Mesenchymal stem cell (in vitro differentiated cells and primary cell): ENCODE measurements at regions not wholly inside any gene's neighbourhood (a gene's known extent, or its start where the extent isn't known, plus 50 kb on each side); places are given as distances from the start of the nearest gene placed in this dataset.

Source experiments
- DNase-seq: peaks from one replicate; pipeline ENCODE4 v3.0.0-alpha.2; 2013
- H2AFZ ChIP-seq: one replicate; pipeline ENCODE4 v1.6.1; 2013; ENCODE audit warnings: low read depth, mild to moderate bottlenecking, control low read depth, inconsistent platforms, low read length, moderate library complexity
- H2AK5ac ChIP-seq: 2 replicates; pipeline ENCODE4 v1.6.1; 2013; ENCODE audit warnings: low read length, moderate library complexity, mild to moderate bottlenecking, inconsistent platforms; ENCODE audit not compliant: severe bottlenecking
- H2BK120ac ChIP-seq: one replicate; pipeline ENCODE4 v1.6.1; 2013; ENCODE audit warnings: low read depth, mild to moderate bottlenecking, inconsistent platforms, low read length, moderate library complexity
- H2BK12ac ChIP-seq, 2 experiments: one replicate each; pipeline ENCODE4 v1.6.1; 2013; ENCODE audit warnings: inconsistent platforms in 2 of 2, low read length in 2 of 2, mild to moderate bottlenecking in 2 of 2, moderate library complexity in 2 of 2, control low read depth in 1 of 2
- H2BK15ac ChIP-seq: one replicate; pipeline ENCODE4 v1.6.1; 2013; ENCODE audit warnings: mild to moderate bottlenecking, low read depth, inconsistent platforms; ENCODE audit not compliant: poor library complexity, severe bottlenecking
- H2BK5ac ChIP-seq: 2 replicates; pipeline ENCODE4 v1.6.1; 2013; ENCODE audit warnings: low read depth, mild to moderate bottlenecking, low read length, control low read depth, inconsistent platforms; ENCODE audit not compliant: poor library complexity, severe bottlenecking
- H3K14ac ChIP-seq, 2 experiments: one replicate each; pipeline ENCODE4 v1.6.1; 2013; ENCODE audit warnings: inconsistent platforms in 2 of 2, low read length in 2 of 2, control low read depth in 1 of 2, mild to moderate bottlenecking in 1 of 2, moderate library complexity in 1 of 2
- H3K18ac ChIP-seq, 2 experiments: one replicate each; pipeline ENCODE4 v1.6.1; 2013; ENCODE audit warnings: inconsistent platforms in 2 of 2, low read length in 2 of 2, control low read depth in 1 of 2, low read depth in 1 of 2, mild to moderate bottlenecking in 1 of 2
- H3K23ac ChIP-seq, 2 experiments: one replicate each; pipeline ENCODE4 v1.6.1; 2013; ENCODE audit warnings: inconsistent platforms in 2 of 2, low read length in 2 of 2, mild to moderate bottlenecking in 2 of 2, moderate library complexity in 2 of 2, control low read depth in 1 of 2
- H3K27ac ChIP-seq: 2 replicates; pipeline ENCODE4 v1.5.1; 2013; ENCODE audit warnings: mild to moderate bottlenecking, moderate library complexity, low read length, control low read depth, inconsistent platforms; ENCODE audit not compliant: poor library complexity, severe bottlenecking
- H3K27me3 ChIP-seq, 2 experiments: 2 replicates each; pipeline versions ENCODE4 v1.6.1 to v1.7.0; 2013; ENCODE audit warnings: low read length in 2 of 2, mild to moderate bottlenecking in 2 of 2, moderate library complexity in 2 of 2, control low read depth in 1 of 2, inconsistent platforms in 1 of 2; ENCODE audit not compliant: control insufficient read depth in 1 of 2, insufficient read depth in 1 of 2
- H3K36me3 ChIP-seq, 2 experiments: 2 replicates each; pipeline versions ENCODE4 v1.6.1 to v1.7.0; 2013; ENCODE audit warnings: low read length in 2 of 2, control low read depth in 1 of 2, inconsistent platforms in 1 of 2, low read depth in 1 of 2, mild to moderate bottlenecking in 1 of 2; ENCODE audit not compliant: insufficient read depth in 2 of 2, control insufficient read depth in 1 of 2
- H3K4ac ChIP-seq, 2 experiments: one replicate each; pipeline ENCODE4 v1.6.1; 2013; ENCODE audit warnings: inconsistent platforms in 2 of 2, low read length in 2 of 2, mild to moderate bottlenecking in 2 of 2, moderate library complexity in 2 of 2, control low read depth in 1 of 2, low read depth in 1 of 2
- H3K4me1 ChIP-seq: 2 replicates; pipeline ENCODE4 v1.6.1; 2013; ENCODE audit warnings: low read depth, low read length, control low read depth; ENCODE audit not compliant: control insufficient read depth, insufficient read depth
- H3K4me2 ChIP-seq: 2 replicates; pipeline ENCODE4 v1.6.1; 2013; ENCODE audit warnings: low read length, mild to moderate bottlenecking, inconsistent platforms; ENCODE audit not compliant: poor library complexity, severe bottlenecking
- H3K4me3 ChIP-seq, 2 experiments: 2 replicates each; pipeline versions ENCODE4 v1.5.1 to v1.7.0; 2013; ENCODE audit warnings: low read length in 2 of 2, mild to moderate bottlenecking in 2 of 2, control low read depth in 1 of 2, low read depth in 1 of 2; ENCODE audit not compliant: insufficient read depth in 1 of 2
- H3K79me1 ChIP-seq: replicated peaks from 2 replicates; pipeline ENCODE4 v1.6.1; 2013; ENCODE audit warnings: mild to moderate bottlenecking, control low read depth, low read length, inconsistent platforms; ENCODE audit not compliant: poor library complexity, severe bottlenecking
- H3K9ac ChIP-seq: 2 replicates; pipeline ENCODE4 v1.7.0; 2013; ENCODE audit warnings: mild to moderate bottlenecking, low read length, moderate library complexity
- H3K9me3 ChIP-seq: 2 replicates; pipeline ENCODE4 v1.7.0; 2013; ENCODE audit warnings: mild to moderate bottlenecking, low read length; ENCODE audit not compliant: control insufficient read depth
- H4K8ac ChIP-seq: one replicate; pipeline ENCODE4 v1.6.1; 2013; ENCODE audit warnings: inconsistent platforms, mild to moderate bottlenecking, low read length, moderate library complexity
- H4K91ac ChIP-seq: one replicate; pipeline ENCODE4 v1.6.1; 2013; ENCODE audit warnings: mild to moderate bottlenecking, low read length, inconsistent platforms
- WGBS: methylation state at CpG from one replicate; pipeline ENCODE4 v1.1.7; 2013; ENCODE audit warnings: mixed read lengths; 5-methylcytosine and 5-hydroxymethylcytosine counted together

DNA sequence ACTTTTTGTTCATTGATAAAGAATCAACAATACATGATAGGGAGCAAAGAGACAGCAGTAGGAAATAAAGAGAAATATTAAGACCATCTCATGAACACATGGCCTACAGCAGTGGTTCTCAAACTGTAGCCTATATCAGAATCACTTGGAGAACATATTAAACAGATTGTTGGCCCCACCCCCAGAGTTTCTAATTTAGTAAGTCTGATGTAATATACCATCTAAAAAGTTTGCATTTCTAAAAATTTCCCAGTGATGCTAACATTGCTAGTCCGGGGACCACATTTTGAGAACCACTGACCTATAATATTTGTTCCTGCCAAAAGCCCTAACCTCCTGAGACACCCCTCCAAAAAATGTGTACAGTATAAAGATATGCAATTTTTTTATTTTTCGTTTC, 306.2 kb upstream of the NREP start:
- no peaks in the 10 kb centered on the region for H3K36me3 ChIP-seq
- H3K18ac ChIP-seq = no peak overlapping the region
- no peak overlapping the region for H2BK12ac ChIP-seq
- WGBS = 100% methylated on average over 1 of the region's 2 CpGs
- H3K4me2 ChIP-seq = no peak overlapping the region
- no peak overlapping the region for H4K8ac ChIP-seq
- no peaks in the 10 kb centered on the region for H3K9me3 ChIP-seq
- H3K23ac ChIP-seq = no peak overlapping the region
- H2BK5ac ChIP-seq = no peak overlapping the region
- no peak overlapping the region for H2BK15ac ChIP-seq
- H3K9ac ChIP-seq = no peak overlapping the region
- H2AK5ac ChIP-seq = no peak overlapping the region
- no peak overlapping the region for H3K4ac ChIP-seq
- no peaks in the 10 kb centered on the region for H3K27me3 ChIP-seq
- H3K79me1 ChIP-seq = no peaks in the 10 kb centered on the region
- no peak overlapping the region for H4K91ac ChIP-seq
- H3K4me1 ChIP-seq = no peaks in the 10 kb centered on the region
- H3K14ac ChIP-seq = no peak overlapping the region
- H2AFZ ChIP-seq = no peak overlapping the region
- no peak overlapping the region for H3K27ac ChIP-seq
- H3K4me3 ChIP-seq = no peak overlapping the region
- no peak overlapping the region for H2BK120ac ChIP-seq
- DNase-seq = no peak

DNA sequence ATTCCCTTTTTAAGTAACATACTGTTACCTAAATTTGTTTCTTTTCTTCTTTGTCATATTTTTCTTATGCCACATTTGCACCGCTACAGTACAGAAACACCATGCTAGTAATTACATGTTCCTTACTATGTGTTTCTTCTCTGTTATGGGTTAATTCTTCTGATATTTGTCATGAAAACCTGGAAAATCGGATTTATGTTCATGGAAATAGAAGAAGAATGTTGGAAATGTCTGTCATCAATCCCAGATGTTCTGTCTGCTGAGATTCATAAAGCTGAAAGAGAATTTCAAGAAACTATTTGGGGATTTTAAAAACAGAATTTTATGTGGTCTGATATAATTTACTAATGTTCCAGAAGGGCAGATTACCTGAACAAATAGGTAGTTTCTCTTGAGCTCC, 305.2 kb upstream of the NREP start:
- H3K23ac ChIP-seq = no peak overlapping the region
- H3K18ac ChIP-seq = no peak overlapping the region
- no peaks in the 10 kb centered on the region for H3K4me1 ChIP-seq
- no peak overlapping the region for H3K4me3 ChIP-seq
- H3K9me3 ChIP-seq = no peaks in the 10 kb centered on the region
- H3K14ac ChIP-seq = no peak overlapping the region
- H2BK5ac ChIP-seq = no peak overlapping the region
- no peak overlapping the region for H2BK12ac ChIP-seq
- no peak overlapping the region for H3K9ac ChIP-seq
- no peaks in the 10 kb centered on the region for H3K36me3 ChIP-seq
- no peak overlapping the region for H4K8ac ChIP-seq
- H3K79me1 ChIP-seq = no peaks in the 10 kb centered on the region
- H4K91ac ChIP-seq = no peak overlapping the region
- H2AK5ac ChIP-seq = no peak overlapping the region
- 76% methylated on average over 1 of the region's 2 CpGs for WGBS
- DNase-seq = no peak
- no peak overlapping the region for H3K4me2 ChIP-seq
- no peak overlapping the region for H2AFZ ChIP-seq
- H2BK120ac ChIP-seq = no peak overlapping the region
- H3K4ac ChIP-seq = no peak overlapping the region
- no peak overlapping the region for H3K27ac ChIP-seq
- H3K27me3 ChIP-seq = no peaks in the 10 kb centered on the region
- no peak overlapping the region for H2BK15ac ChIP-seq

- Histone ChIP-seq H2AK5ac (no peak overlapping the region), H3K23ac (no peak overlapping the region), H3K4ac (no peak overlapping the region), H3K14ac (no peak overlapping the region), H2BK15ac (no peak overlapping the region), H3K79me1 (no peaks in the 10 kb centered on the region), H3K27ac (no peak overlapping the region), H3K36me3 (no peaks in the 10 kb centered on the region), H2BK5ac (no peak overlapping the region), H3K9ac (no peak overlapping the region), H3K4me2 (no peak overlapping the region), H2BK120ac (no peak overlapping the region), H3K27me3 (no peaks in the 10 kb centered on the region), H3K4me3 (no peak overlapping the region), H2BK12ac (no peak overlapping the region), H3K4me1 (no peaks in the 10 kb centered on the region), H3K9me3 (peaks cover 5% of the 10 kb centered on the region), H4K91ac (no peak overlapping the region), H2AFZ (no peak overlapping the region), H4K8ac (no peak overlapping the region), H3K18ac (no peak overlapping the region)
- DNase-seq = no peak
- no CpG with 5 or more reads among the region's 1 CpG for WGBS
Measured at GRCh38 chr5:112061666-112062065, 304.7 kb upstream of the NREP start.

- H3K79me1 ChIP-seq = no peaks in the 10 kb centered on the region
- no peak overlapping the region for H3K4me3 ChIP-seq
- H2BK15ac ChIP-seq = no peak overlapping the region
- peaks cover 21% of the 10 kb centered on the region for H3K9me3 ChIP-seq
- no peak overlapping the region for H4K91ac ChIP-seq
- no peak overlapping the region for H2AFZ ChIP-seq
- H3K36me3 ChIP-seq = no peaks in the 10 kb centered on the region
- no peaks in the 10 kb centered on the region for H3K4me1 ChIP-seq
- no peak overlapping the region for H3K23ac ChIP-seq
- H4K8ac ChIP-seq = no peak overlapping the region
- H3K27ac ChIP-seq = no peak overlapping the region
- 100% methylated on average over 2 of the region's 3 CpGs for WGBS
- H3K14ac ChIP-seq = no peak overlapping the region
- no peak overlapping the region for H3K18ac ChIP-seq
- H3K27me3 ChIP-seq = no peaks in the 10 kb centered on the region
- H2BK12ac ChIP-seq = no peak overlapping the region
- no peak for DNase-seq
- no peak overlapping the region for H3K4ac ChIP-seq
- no peak overlapping the region for H2BK120ac ChIP-seq
- H3K9ac ChIP-seq = no peak overlapping the region
- no peak overlapping the region for H2BK5ac ChIP-seq
- H3K4me2 ChIP-seq = no peak overlapping the region
- H2AK5ac ChIP-seq = no peak overlapping the region
Measured at GRCh38 chr5:112059579-112060135, 302.7 kb upstream of the NREP start.
